Testis (tissue), 2 donors: ENCODE measurements at regions not wholly inside any gene's neighbourhood (a gene's known extent, or its start where the extent isn't known, plus 50 kb on each side); places are given as distances from the start of the nearest gene placed in this dataset.

Experiments used
- DNase-seq: peaks from one replicate; pipeline ENCODE4 v3.0.0-alpha.2; 2019
- H3K27ac ChIP-seq, 2 donors: fragments of 200-600 bp; sonication (generic); one replicate each; pipeline ENCODE4 v1.5.1; 2019
- H3K27me3 ChIP-seq: fragments of 200-600 bp; sonication (generic); one replicate; pipeline ENCODE4 v1.5.1; 2019
- H3K36me3 ChIP-seq: fragments of 200-600 bp; sonication (generic); one replicate; pipeline ENCODE4 v1.5.1; 2017; ENCODE audit warnings: low read depth; ENCODE audit errors: missing control alignments
- H3K4me1 ChIP-seq: fragments of 200-600 bp; sonication (generic); one replicate; pipeline ENCODE4 v1.5.1; 2019
- H3K4me3 ChIP-seq, 2 donors: fragments of 200-600 bp; sonication (generic); one replicate each; pipeline ENCODE4 v1.5.1; 2017 to 2019
- H3K9me3 ChIP-seq: fragments of 200-600 bp; sonication (generic); one replicate; pipeline ENCODE4 v1.5.1; 2017
- CTCF ChIP-seq, 3 experiments: fragments of 450-650 bp in 2 of 3; fragments of 200-600 bp in 1 of 3; sonication (generic) in 1 of 3; IDR thresholded peaks; one replicate each; pipeline ENCODE4 v1.5.1; 2016 to 2019; ENCODE audit warnings: antibody characterized with exemption in 3 of 3, mild to moderate bottlenecking in 2 of 3, moderate library complexity in 1 of 3
- POLR2A ChIP-seq: fragments of 450-650 bp; IDR thresholded peaks from one replicate; pipeline ENCODE4 v1.6.1; 2017; ENCODE audit warnings: antibody characterized with exemption, mild to moderate bottlenecking, moderate library complexity
- WGBS, 2 donors: methylation state at CpG; one replicate each; pipeline ENCODE4 v1.1.5; 2018; 5-methylcytosine and 5-hydroxymethylcytosine counted together
- intact Hi-C: fragments of 100-400 bp; cut with DNase I; formaldehyde crosslinking; loops from one replicate; pipeline ENCODE4 v1.15.1; 2023; ENCODE audit warnings: low total_unique reads

- no peaks in the 10 kb centered on the region for H3K9me3 ChIP-seq
- 83 to 100% methylated on average over 1 of the region's 1 CpG for WGBS, 2 donors
- intact Hi-C loops = no loop called here
These were observed 525.5 kb upstream of the AMELY start for GRCh38 chrY:7437086-7437485.

GRCh38 chrY:7433817-7434809 is 522.6 kb upstream of the AMELY start:
- Histone ChIP-seq H3K9me3 (no peaks in the 10 kb centered on the region), H3K36me3 (no peaks in the 10 kb centered on the region), H3K4me3 (no peak overlapping the region), H3K27ac (no peak overlapping the region), H3K27me3 (no peaks in the 10 kb centered on the region), H3K4me1 (no peaks in the 10 kb centered on the region)
- TF ChIP-seq POLR2A (no peak), CTCF (IDR thresholded peaks at IDR 0.05) (no peak)
- no peak for DNase-seq
- intact Hi-C loops = no loop called here
- WGBS, 2 donors = 86 to 91% methylated on average over 10 of the region's 10 CpGs

More at GRCh38 chrY:7437086-7437485, 525.5 kb upstream of the AMELY start:
- Histone ChIP-seq H3K4me3 (no peak overlapping the region), H3K27me3 (no peaks in the 10 kb centered on the region), H3K27ac (no peak overlapping the region), H3K4me1 (no peaks in the 10 kb centered on the region), H3K36me3 (no peaks in the 10 kb centered on the region)
- TF ChIP-seq CTCF (IDR thresholded peaks at IDR 0.05) (no peak), POLR2A (no peak)
- no peak for DNase-seq

- no peaks in the 10 kb centered on the region for H3K4me1 ChIP-seq
- no peak overlapping the region for H3K4me3 ChIP-seq
- WGBS, 2 donors = 15 to 43% methylated on average over 3 of the region's 3 CpGs
- intact Hi-C loops = no loop called here
- TF ChIP-seq CTCF (IDR thresholded peaks at IDR 0.05) (no peak), POLR2A (no peak)
- H3K36me3 ChIP-seq = no peaks in the 10 kb centered on the region
- no peak for DNase-seq
- H3K9me3 ChIP-seq = no peaks in the 10 kb centered on the region
- no peaks in the 10 kb centered on the region for H3K27me3 ChIP-seq
- H3K27ac ChIP-seq = no peak overlapping the region
These were observed 507.6 kb upstream of the AMELY start for GRCh38 chrY:7419165-7419564.

GRCh38 chrY:7417946-7418345 is 506.4 kb upstream of the AMELY start:
- WGBS, 2 donors = 60 to 69% methylated on average over 15 to 16 of the region's 16 CpGs
- no peaks in the 10 kb centered on the region for H3K27me3 ChIP-seq
- no peak for DNase-seq
- H3K9me3 ChIP-seq = no peaks in the 10 kb centered on the region
- H3K27ac ChIP-seq = no peak overlapping the region
- H3K4me3 ChIP-seq = no peak overlapping the region
- no peaks in the 10 kb centered on the region for H3K4me1 ChIP-seq
- no peaks in the 10 kb centered on the region for H3K36me3 ChIP-seq
- intact Hi-C loops = no loop called here
- no peak for TF ChIP-seq CTCF (IDR thresholded peaks at IDR 0.05)

GRCh38 chrY:7416406-7416805 is 504.9 kb upstream of the AMELY start:
- no peak for TF ChIP-seq POLR2A
- no peak for TF ChIP-seq CTCF (IDR thresholded peaks at IDR 0.05)
- intact Hi-C loops = no loop called here
- WGBS, 2 donors = 89 to 92% methylated on average over 3 of the region's 3 CpGs
- Histone ChIP-seq H3K9me3 (no peaks in the 10 kb centered on the region), H3K27me3 (no peaks in the 10 kb centered on the region), H3K27ac (no peak overlapping the region), H3K4me3 (no peak overlapping the region), H3K4me1 (no peaks in the 10 kb centered on the region), H3K36me3 (no peaks in the 10 kb centered on the region)
- no peak for DNase-seq
